ENCODE measurements at regions not wholly inside any gene's neighbourhood (a gene's known extent, or its start where the extent isn't known, plus 50 kb on each side); places are given as distances from the start of the nearest gene placed in this dataset.
A peak's percentile ranks its signal among the peaks of the same experiment; 100 is the strongest.

GRCh38 chr2:53243430-53243829 lies 524.2 kb upstream of the CHAC2 start:
- TF ChIP-seq CTCF (IDR thresholded peaks at IDR 0.05; ENCODE audit: unreplicated experiment): no peak
- H3K27ac Mint-ChIP-seq: no peak overlapping the region

GRCh38 chr2:53242090-53242489 lies 525.5 kb upstream of the CHAC2 start:
- H3K27me3 Mint-ChIP-seq: no peaks in the 10 kb centered on the region
- H3K27ac Mint-ChIP-seq: no peak overlapping the region
- H3K36me3 Mint-ChIP-seq (ENCODE audit: insufficient read depth): no peaks in the 10 kb centered on the region
- H3K4me1 Mint-ChIP-seq (ENCODE audit: low read depth): no peaks in the 10 kb centered on the region
- H3K4me3 Mint-ChIP-seq (ENCODE audit: low read depth): no peak overlapping the region
- no peak for DNase-seq (ENCODE audit: low spot score, unreplicated experiment)
- TF ChIP-seq CTCF (IDR thresholded peaks at IDR 0.05; ENCODE audit: unreplicated experiment): no peak
- no peaks in the 10 kb centered on the region for H3K9me3 Mint-ChIP-seq (ENCODE audit: low read depth)

More at GRCh38 chr2:53243430-53243829, 524.2 kb upstream of the CHAC2 start:
- H3K4me1 Mint-ChIP-seq (ENCODE audit: low read depth): no peaks in the 10 kb centered on the region
- H3K36me3 Mint-ChIP-seq (ENCODE audit: insufficient read depth): no peaks in the 10 kb centered on the region
- no peaks in the 10 kb centered on the region for H3K27me3 Mint-ChIP-seq
- H3K4me3 Mint-ChIP-seq (ENCODE audit: low read depth): no peak overlapping the region
- no peak for DNase-seq (ENCODE audit: low spot score, unreplicated experiment)
- H3K9me3 Mint-ChIP-seq (ENCODE audit: low read depth): no peaks in the 10 kb centered on the region

- no peak overlapping the region for H3K27ac Mint-ChIP-seq
- peaks cover 6% of the 10 kb centered on the region for H3K4me1 Mint-ChIP-seq (ENCODE audit: low read depth)
- H3K36me3 Mint-ChIP-seq (ENCODE audit: insufficient read depth): no peaks in the 10 kb centered on the region
- H3K9me3 Mint-ChIP-seq (ENCODE audit: low read depth): no peaks in the 10 kb centered on the region
- TF ChIP-seq CTCF (IDR thresholded peaks at IDR 0.05; ENCODE audit: unreplicated experiment): no peak
- H3K4me3 Mint-ChIP-seq (ENCODE audit: low read depth): no peak overlapping the region
- DNase-seq (ENCODE audit: low spot score, unreplicated experiment): no peak
- no peaks in the 10 kb centered on the region for H3K27me3 Mint-ChIP-seq
Measured at GRCh38 chr2:53235836-53236582, 531.6 kb upstream of the CHAC2 start.

GRCh38 chr2:53234548-53234903 lies 533.1 kb upstream of the CHAC2 start:
- Mint-ChIP-seq H3K4me3 (ENCODE audit: low read depth) (no peak overlapping the region), H3K27ac (peak overlapping the region; percentile 23), H3K4me1 (ENCODE audit: low read depth) (peaks cover 6% of the 10 kb centered on the region), H3K36me3 (ENCODE audit: insufficient read depth) (no peaks in the 10 kb centered on the region), H3K27me3 (no peaks in the 10 kb centered on the region), H3K9me3 (ENCODE audit: low read depth) (no peaks in the 10 kb centered on the region)
- DNase-seq (ENCODE audit: low spot score, unreplicated experiment): no peak
- TF ChIP-seq CTCF (IDR thresholded peaks at IDR 0.05; ENCODE audit: unreplicated experiment): no peak

GRCh38 chr2:53233759-53234547 lies 533.7 kb upstream of the CHAC2 start:
- no peak for DNase-seq (ENCODE audit: low spot score, unreplicated experiment)
- no peaks in the 10 kb centered on the region for H3K9me3 Mint-ChIP-seq (ENCODE audit: low read depth)
- peaks cover 6% of the 10 kb centered on the region for H3K4me1 Mint-ChIP-seq (ENCODE audit: low read depth)
- no peak for TF ChIP-seq CTCF (IDR thresholded peaks at IDR 0.05; ENCODE audit: unreplicated experiment)
- no peaks in the 10 kb centered on the region for H3K27me3 Mint-ChIP-seq
- no peak overlapping the region for H3K4me3 Mint-ChIP-seq (ENCODE audit: low read depth)
- no peaks in the 10 kb centered on the region for H3K36me3 Mint-ChIP-seq (ENCODE audit: insufficient read depth)
- H3K27ac Mint-ChIP-seq: peak overlapping the region; percentile 33

Measured in progenitor cell of endocrine pancreas (in vitro differentiated cells).